ENCODE measurements at regions not wholly inside any gene's neighbourhood (a gene's known extent, or its start where the extent isn't known, plus 50 kb on each side); places are given as distances from the start of the nearest gene placed in this dataset.

DNA sequence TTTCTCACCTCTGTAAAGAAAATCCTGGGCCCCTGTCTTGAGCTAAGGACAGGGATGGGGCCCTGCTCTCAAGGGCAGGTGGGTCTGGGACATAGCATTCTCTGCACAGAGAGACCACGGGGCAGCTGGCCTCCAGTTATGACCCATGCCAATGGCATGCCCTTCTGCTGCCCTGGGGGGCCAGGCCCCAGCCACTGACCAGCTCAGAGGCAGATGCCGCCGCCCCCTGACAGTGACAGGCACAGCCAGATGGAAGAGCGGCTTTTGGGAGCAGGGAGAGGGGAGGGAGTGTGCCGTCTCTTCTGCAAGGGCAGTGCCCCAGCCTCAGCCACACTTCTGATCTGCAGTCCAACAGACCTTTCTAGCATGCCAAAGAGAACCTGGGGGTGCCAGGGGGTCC, 114.8 kb upstream of the NAV2 start:
- DNase-seq (no peak), ATAC-seq (ENCODE audit: insufficient read depth, low FRiP score) (no peak)
- Histone ChIP-seq H3K9me3 (ENCODE audit: control insufficient read depth in 4 of 4, insufficient read depth in 3 of 4, low read length in 3 of 4) (no peaks in the 10 kb centered on the region), H3K36me3 (ENCODE audit: control insufficient read depth in 4 of 4, insufficient read depth in 4 of 4, low read length in 4 of 4) (no peaks in the 10 kb centered on the region), H3K27ac (ENCODE audit: low read depth in 1 of 2, low read length in 1 of 2) (no peak overlapping the region), H3K4me3 (no peak overlapping the region), H3K4me1 (ENCODE audit: control insufficient read depth in 5 of 5, insufficient read depth in 5 of 5, low read length in 5 of 5) (peaks cover 0 to 7% (median 4%) of the 10 kb centered on the region in 5 donors), H3K9ac (ENCODE audit: insufficient read depth in 1 of 2, low read length in 2 of 2) (no peak overlapping the region), H3K27me3 (ENCODE audit: control insufficient read depth in 3 of 3, insufficient read depth in 3 of 3, low read length in 2 of 3) (no peaks in the 10 kb centered on the region)
- TF ChIP-seq, protein P1, sequence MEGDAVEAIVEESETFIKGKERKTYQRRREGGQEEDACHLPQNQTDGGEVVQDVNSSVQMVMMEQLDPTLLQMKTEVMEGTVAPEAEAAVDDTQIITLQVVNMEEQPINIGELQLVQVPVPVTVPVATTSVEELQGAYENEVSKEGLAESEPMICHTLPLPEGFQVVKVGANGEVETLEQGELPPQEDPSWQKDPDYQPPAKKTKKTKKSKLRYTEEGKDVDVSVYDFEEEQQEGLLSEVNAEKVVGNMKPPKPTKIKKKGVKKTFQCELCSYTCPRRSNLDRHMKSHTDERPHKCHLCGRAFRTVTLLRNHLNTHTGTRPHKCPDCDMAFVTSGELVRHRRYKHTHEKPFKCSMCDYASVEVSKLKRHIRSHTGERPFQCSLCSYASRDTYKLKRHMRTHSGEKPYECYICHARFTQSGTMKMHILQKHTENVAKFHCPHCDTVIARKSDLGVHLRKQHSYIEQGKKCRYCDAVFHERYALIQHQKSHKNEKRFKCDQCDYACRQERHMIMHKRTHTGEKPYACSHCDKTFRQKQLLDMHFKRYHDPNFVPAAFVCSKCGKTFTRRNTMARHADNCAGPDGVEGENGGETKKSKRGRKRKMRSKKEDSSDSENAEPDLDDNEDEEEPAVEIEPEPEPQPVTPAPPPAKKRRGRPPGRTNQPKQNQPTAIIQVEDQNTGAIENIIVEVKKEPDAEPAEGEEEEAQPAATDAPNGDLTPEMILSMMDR (IDR thresholded peaks at IDR 0.05; ENCODE audit: control extremely low read depth, extremely low read depth), result no peak
- WGBS, 2 donors, result 88 to 93% methylated on average over 5 of the region's 5 CpGs

- H3K27ac ChIP-seq (ENCODE audit: low read depth in 1 of 2, low read length in 1 of 2), result no peak overlapping the region
- DNase-seq (peak in 1 of 3 donors; percentile 28), ATAC-seq (ENCODE audit: insufficient read depth, low FRiP score) (no peak)
- H3K27me3 ChIP-seq (ENCODE audit: control insufficient read depth in 3 of 3, insufficient read depth in 3 of 3, low read length in 2 of 3), result no peaks in the 10 kb centered on the region
- peaks cover 0 to 7% (median 4%) of the 10 kb centered on the region in 5 donors for H3K4me1 ChIP-seq (ENCODE audit: control insufficient read depth in 5 of 5, insufficient read depth in 5 of 5, low read length in 5 of 5)
- 95 to 96% methylated on average over 1 of the region's 1 CpG for WGBS, 2 donors
- H3K9ac ChIP-seq (ENCODE audit: insufficient read depth in 1 of 2, low read length in 2 of 2), result no peak overlapping the region
- no peaks in the 10 kb centered on the region for H3K36me3 ChIP-seq (ENCODE audit: control insufficient read depth in 4 of 4, insufficient read depth in 4 of 4, low read length in 4 of 4)
- H3K9me3 ChIP-seq (ENCODE audit: control insufficient read depth in 4 of 4, insufficient read depth in 3 of 4, low read length in 3 of 4), result no peaks in the 10 kb centered on the region
- H3K4me3 ChIP-seq, result no peak overlapping the region
- TF ChIP-seq, protein P1 (IDR thresholded peaks at IDR 0.05; ENCODE audit: control extremely low read depth, extremely low read depth), result no peak
Measured at GRCh38 chr11:19597206-19597605, 115.4 kb upstream of the NAV2 start.

DNA sequence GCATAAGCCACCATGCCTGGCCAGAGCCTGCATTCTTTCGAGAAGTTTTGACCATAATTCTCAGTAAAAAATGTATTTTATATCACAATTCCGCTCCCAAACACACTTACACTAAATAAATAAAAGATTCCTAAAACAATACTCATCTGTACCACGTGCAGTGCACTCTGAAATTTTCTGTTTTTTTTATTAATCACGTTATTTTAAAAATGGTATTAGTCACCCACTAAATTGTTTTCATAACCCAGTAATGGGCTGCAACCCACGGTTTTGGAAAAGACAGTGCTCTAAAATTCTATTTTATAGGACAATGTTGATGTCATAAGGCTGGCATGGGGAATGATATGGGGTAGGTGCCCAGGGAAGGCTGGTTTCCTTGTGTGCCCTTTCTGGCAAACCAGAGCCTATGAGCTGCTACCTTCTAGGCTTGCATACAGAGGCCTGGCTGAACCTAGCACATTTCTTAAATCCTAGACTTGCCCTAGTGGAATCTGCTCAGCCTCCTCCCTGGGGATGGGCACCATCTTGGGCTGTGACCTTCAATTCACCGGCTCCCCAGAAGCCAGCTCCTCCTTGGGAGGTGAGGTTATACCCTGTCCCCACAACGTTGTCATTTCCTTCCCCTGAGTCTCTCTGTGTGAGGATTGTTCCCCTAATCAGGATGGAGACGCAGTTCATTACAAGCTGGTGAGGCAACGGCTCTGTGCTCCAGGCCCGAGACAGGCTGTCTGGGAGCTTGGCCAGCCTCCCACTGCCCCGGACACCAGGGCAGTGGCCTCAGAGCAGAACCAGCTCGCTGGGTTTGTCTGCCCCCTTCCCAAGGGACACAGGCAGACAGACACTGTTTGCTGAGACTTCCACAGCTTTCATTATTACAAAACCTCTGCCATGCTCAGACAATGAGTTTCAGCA, 116.5 kb upstream of the NAV2 start:
- peak; percentile 11 for ATAC-seq (ENCODE audit: insufficient read depth, low FRiP score)
- TF ChIP-seq, protein P1 (IDR thresholded peaks at IDR 0.05; ENCODE audit: control extremely low read depth, extremely low read depth), result no peak
- no peaks in the 10 kb centered on the region for H3K9me3 ChIP-seq (ENCODE audit: control insufficient read depth in 4 of 4, insufficient read depth in 3 of 4, low read length in 3 of 4)
- H3K4me3 ChIP-seq, result no peak overlapping the region
- peak overlapping the region in 1 of 2 donors; percentile 4 for H3K9ac ChIP-seq (ENCODE audit: insufficient read depth in 1 of 2, low read length in 2 of 2)
- WGBS, 2 donors, result 50 to 52% methylated on average over 12 of the region's 12 CpGs
- DNase-seq, result peak; percentile 37 to 41 (median 38)
- H3K27ac ChIP-seq (ENCODE audit: low read depth in 1 of 2, low read length in 1 of 2), result peak overlapping the region; percentile 53 to 55
- no peaks in the 10 kb centered on the region for H3K27me3 ChIP-seq (ENCODE audit: control insufficient read depth in 3 of 3, insufficient read depth in 3 of 3, low read length in 2 of 3)
- H3K36me3 ChIP-seq (ENCODE audit: control insufficient read depth in 4 of 4, insufficient read depth in 4 of 4, low read length in 4 of 4), result no peaks in the 10 kb centered on the region
- peaks cover 0 to 7% (median 4%) of the 10 kb centered on the region in 5 donors for H3K4me1 ChIP-seq (ENCODE audit: control insufficient read depth in 5 of 5, insufficient read depth in 5 of 5, low read length in 5 of 5)

Measured in lung (tissue), 11 donors.